ENCODE measurements at regions not wholly inside any gene's neighbourhood (a gene's known extent, or its start where the extent isn't known, plus 50 kb on each side); places are given as distances from the start of the nearest gene placed in this dataset.

GRCh38 chr12:14126692-14127091, 145.3 kb upstream of the GRIN2B start:
- H3K9me3 ChIP-seq (replicated peaks in 1 of 3): peaks cover 0 to 6% (median 0%) of the 10 kb centered on the region in 3 donors
- WGBS, 4 donors: 80 to 97% (median 95%) methylated on average over 2 of the region's 2 CpGs; no CpG with 5 or more reads in 1 of the 4 donors
- DNase-seq: no peak
- H3K4me1 ChIP-seq (replicated peaks in 1 of 2): no peaks in the 10 kb centered on the region
- H3K36me3 ChIP-seq (replicated peaks in 1 of 2): no peaks in the 10 kb centered on the region
- no peak overlapping the region for H3K27ac ChIP-seq
- TF ChIP-seq POLR2A (IDR thresholded peaks at IDR 0.05) (no peak), CTCF (IDR thresholded peaks at IDR 0.05) (no peak)
- no peak overlapping the region for H3K4me3 ChIP-seq
- intact Hi-C loops (cut with DNase I): no loop called here
- H3K27me3 ChIP-seq: no peaks in the 10 kb centered on the region

GRCh38 chr12:14129611-14130195, 148.3 kb upstream of the GRIN2B start:
- H3K36me3 ChIP-seq (replicated peaks in 1 of 2): no peaks in the 10 kb centered on the region
- H3K4me3 ChIP-seq: no peak overlapping the region
- H3K27me3 ChIP-seq: no peaks in the 10 kb centered on the region
- DNase-seq: no peak
- H3K27ac ChIP-seq: no peak overlapping the region
- H3K9me3 ChIP-seq (replicated peaks in 1 of 3): no peaks in the 10 kb centered on the region
- intact Hi-C loops (cut with DNase I): no loop called here
- TF ChIP-seq CTCF (IDR thresholded peaks at IDR 0.05): no peak
- no peak for TF ChIP-seq POLR2A (IDR thresholded peaks at IDR 0.05)
- 69 to 76% (median 74%) methylated on average over 12 of the region's 12 CpGs for WGBS, 4 donors
- H3K4me1 ChIP-seq (replicated peaks in 1 of 2): no peaks in the 10 kb centered on the region

- intact Hi-C loops (cut with DNase I): no loop called here
- H3K27ac ChIP-seq: no peak overlapping the region
- H3K4me1 ChIP-seq (replicated peaks in 1 of 2): peaks cover 5 to 7% of the 10 kb centered on the region in 2 donors
- H3K9me3 ChIP-seq (replicated peaks in 1 of 3): no peaks in the 10 kb centered on the region
- DNase-seq: no peak
- no peaks in the 10 kb centered on the region for H3K36me3 ChIP-seq (replicated peaks in 1 of 2)
- H3K4me3 ChIP-seq: no peak overlapping the region
- H3K27me3 ChIP-seq: no peaks in the 10 kb centered on the region
- WGBS, 4 donors: 89 to 94% (median 94%) methylated on average over 2 of the region's 2 CpGs
- TF ChIP-seq POLR2A (IDR thresholded peaks at IDR 0.05) (no peak), CTCF (IDR thresholded peaks at IDR 0.05) (no peak)
Observed at GRCh38 chr12:14135996-14136395, 154.6 kb upstream of the GRIN2B start.

GRCh38 chr12:14138495-14138894, 157.1 kb upstream of the GRIN2B start:
- peaks cover 5 to 7% of the 10 kb centered on the region in 2 donors for H3K4me1 ChIP-seq (replicated peaks in 1 of 2)
- 71 to 81% (median 76%) methylated on average over 5 to 6 of the region's 6 CpGs for WGBS, 4 donors
- H3K27ac ChIP-seq: no peak overlapping the region
- DNase-seq: no peak
- no peak overlapping the region for H3K4me3 ChIP-seq
- H3K9me3 ChIP-seq (replicated peaks in 1 of 3): no peaks in the 10 kb centered on the region
- H3K36me3 ChIP-seq (replicated peaks in 1 of 2): no peaks in the 10 kb centered on the region
- intact Hi-C loops (cut with DNase I): no loop called here
- no peaks in the 10 kb centered on the region for H3K27me3 ChIP-seq
- TF ChIP-seq CTCF (IDR thresholded peaks at IDR 0.05) (no peak), POLR2A (IDR thresholded peaks at IDR 0.05) (no peak)

Measured in adrenal gland (tissue), 9 donors.